CMK (cell line): ENCODE measurements at regions not wholly inside any gene's neighbourhood (a gene's known extent, or its start where the extent isn't known, plus 50 kb on each side); places are given as distances from the start of the nearest gene placed in this dataset.
A peak's percentile ranks its signal among the peaks of the same experiment; 100 is the strongest.
"Not testable (repeated sequence)": the region's sequence is repeated elsewhere in the genome, so short reads cannot be mapped to it uniquely, and the experiment has no call there.

ENCODE experiments used
- DNase-seq: peaks from one replicate; pipeline ENCODE4 v3.0.0-alpha.2; 2010; ENCODE audit warnings: low read depth

GRCh38 chr1:19591482-19592091 lies 52.5 kb upstream of the NBL1 start:
- DNase-seq = no peak

GRCh38 chr1:19585507-19585906 lies 58.6 kb upstream of the NBL1 start:
- no peak for DNase-seq

GRCh38 chr1:19582318-19582717 lies 61.8 kb upstream of the NBL1 start:
- peak; percentile 39 for DNase-seq

GRCh38 chr1:19581381-19581780 lies 62.7 kb upstream of the NBL1 start:
- DNase-seq = no peak

GRCh38 chr1:19577561-19577960 lies 66.5 kb upstream of the NBL1 start:
- no peak for DNase-seq

GRCh38 chr1:19577036-19577435 lies 67.1 kb upstream of the NBL1 start:
- no peak for DNase-seq

GRCh38 chr1:19569786-19570185 lies 74.3 kb upstream of the NBL1 start:
- no peak for DNase-seq

- no peak for DNase-seq
These were observed 77.1 kb upstream of the NBL1 start for GRCh38 chr1:19567041-19567440.

- DNase-seq = no peak
These were observed 79.0 kb upstream of the CAPZB start for GRCh38 chr1:19564366-19564765.

- no peak for DNase-seq
These were observed 78.2 kb upstream of the CAPZB start for GRCh38 chr1:19563324-19564097.

GRCh38 chr1:19562847-19563246 lies 77.5 kb upstream of the CAPZB start:
- DNase-seq = no peak

GRCh38 chr1:19560480-19560879 lies 75.1 kb upstream of the CAPZB start:
- DNase-seq = no peak

- no peak for DNase-seq
These were observed 74.3 kb upstream of the CAPZB start for GRCh38 chr1:19559641-19560040.

- DNase-seq = no peak
These were observed 72.3 kb upstream of the CAPZB start for GRCh38 chr1:19557609-19558051.

GRCh38 chr1:19554090-19554489 lies 68.8 kb upstream of the CAPZB start:
- no peak for DNase-seq

- DNase-seq = no peak
These were observed 67.1 kb upstream of the CAPZB start for GRCh38 chr1:19552291-19553010.

GRCh38 chr1:19551837-19552236 lies 66.5 kb upstream of the CAPZB start:
- not testable (repeated sequence) for DNase-seq

GRCh38 chr1:19550437-19550836 lies 65.1 kb upstream of the CAPZB start:
- DNase-seq = not testable (repeated sequence)

GRCh38 chr1:19547814-19548213 lies 62.5 kb upstream of the CAPZB start:
- DNase-seq = no peak

- DNase-seq = no peak
These were observed 51.2 kb upstream of the CAPZB start for GRCh38 chr1:19536519-19536918.

- no peak for DNase-seq
These were observed 49.9 kb upstream of the CAPZB start for GRCh38 chr1:19535214-19535613.
